HepG2 (cell line): ENCODE measurements at regions not wholly inside any gene's neighbourhood (a gene's known extent, or its start where the extent isn't known, plus 50 kb on each side); places are given as distances from the start of the nearest gene placed in this dataset.

Source experiments
- ATAC-seq: fragments of 200-7000 bp; cut with Tn5 transposase; 3 replicates; pipeline ENCODE4 v1.9.1; 2020; ENCODE audit warnings: mild to moderate bottlenecking, moderate library complexity
- BruUV-seq: library from RNA; stranded (reverse); fragments of 400-500 nt; replicated peaks from 2 replicates; lab custom pipeline; 2021; lab: Mats Ljungman, UMichigan
- CTCF ChIA-PET: fragments of 300-600 bp; formaldehyde crosslinking; extraction: SDS; loops from one replicate; lab custom pipeline; 2021; ENCODE audit warnings: low total read pairs, inconsistent platforms, low intra/inter-chr PET ratio; lab: Yijun Ruan, JAX
- POLR2A ChIA-PET: fragments of 350-600 bp; sonication (Branson Sonifier 250); formaldehyde crosslinking; loops from one replicate; lab custom pipeline; 2020; ENCODE audit warnings: antibody characterized with exemption, inconsistent platforms; lab: Yijun Ruan, JAX
- DNase-seq: peaks from one replicate; pipeline ENCODE4 v3.0.0-alpha.2; 2015; ENCODE audit warnings: low spot score
- FAIRE-seq: peaks from 3 replicates; lab custom pipeline; 2011; peaks lifted over from hg19 to GRCh38; lab: Jason Lieb, UNC
- H2AFZ ChIP-seq: one replicate; pipeline ENCODE4 v1.6.1; 2011; ENCODE audit warnings: low read length, inconsistent platforms
- H3K27ac ChIP-seq: fragments of 300-600 bp; 3 replicates; pipeline ENCODE4 v1.8.0; 2011; ENCODE audit warnings: mixed run types, mild to moderate bottlenecking, mixed read lengths, low read length, inconsistent platforms; ENCODE audit not compliant: insufficient read depth; ENCODE audit errors: extremely low read length
- H3K27me3 ChIP-seq, 2 experiments: fragments of 200-600 bp in 1 of 2; 2 replicates in 1 of 2; 3 replicates in 1 of 2; pipeline versions ENCODE4 v1.6.0 to v1.8.0; 2011; ENCODE audit warnings: low read length in 2 of 2, mild to moderate bottlenecking in 2 of 2, moderate library complexity in 2 of 2, inconsistent platforms in 1 of 2; ENCODE audit not compliant: insufficient read depth in 2 of 2, control insufficient read depth in 1 of 2
- H3K36me3 ChIP-seq, 2 experiments: fragments of 200-600 bp in 1 of 2; replicated peaks in 1 of 2; 2 replicates in 1 of 2; 3 replicates in 1 of 2; pipeline versions ENCODE4 v1.5.1 to v1.8.0; 2011; ENCODE audit warnings: low read length in 2 of 2, inconsistent platforms in 1 of 2; ENCODE audit not compliant: insufficient read depth in 2 of 2, control insufficient read depth in 1 of 2
- H3K4me1 ChIP-seq: 2 replicates; pipeline ENCODE4 v1.5.1; 2012; ENCODE audit warnings: low read length, inconsistent platforms; ENCODE audit not compliant: insufficient read depth
- H3K4me2 ChIP-seq: 2 replicates; pipeline ENCODE4 v1.6.0; 2011; ENCODE audit warnings: low read depth, low read length, inconsistent platforms
- H3K4me3 ChIP-seq, 3 experiments: fragments of 200-600 bp in 1 of 3; sonication (generic), shearing (Covaris generic) in 1 of 3; replicated peaks in 1 of 3; 2 replicates each; pipeline ENCODE4 v1.5.1; 2011 to 2016; ENCODE audit warnings: low read length in 3 of 3, inconsistent platforms in 2 of 3, low read depth in 2 of 3, mild to moderate bottlenecking in 2 of 3, control low read depth in 1 of 3, mixed read lengths in 1 of 3; ENCODE audit not compliant: insufficient read depth in 1 of 3
- H3K79me2 ChIP-seq: one replicate; pipeline ENCODE4 v1.6.1; 2011; ENCODE audit warnings: low read length, inconsistent platforms; ENCODE audit not compliant: insufficient read depth
- H3K9ac ChIP-seq: 2 replicates; pipeline ENCODE4 v1.6.0; 2011; ENCODE audit warnings: mild to moderate bottlenecking, low read depth, low read length, inconsistent platforms; ENCODE audit not compliant: insufficient read depth
- H3K9me3 ChIP-seq: 2 replicates; pipeline ENCODE4 v1.5.1; 2012; ENCODE audit warnings: mild to moderate bottlenecking, low read length
- H4K20me1 ChIP-seq: 2 replicates; pipeline ENCODE4 v1.6.0; 2011; ENCODE audit warnings: inconsistent platforms, mild to moderate bottlenecking, low read length, moderate library complexity; ENCODE audit not compliant: insufficient read depth
- CHCHD3 ChIP-seq: sonication (generic); formaldehyde crosslinking; IDR thresholded peaks from 2 replicates; pipeline ENCODE4 v1.8.0; 2022; ENCODE audit warnings: mild to moderate bottlenecking, missing genetic modification reagents, moderate library complexity
- CREBL2 ChIP-seq: sonication (generic); formaldehyde crosslinking; IDR thresholded peaks from 2 replicates; pipeline ENCODE4 v1.8.1; 2023; ENCODE audit warnings: missing genetic modification reagents, mild to moderate bottlenecking, borderline replicate concordance
- HHEX ChIP-seq: IDR thresholded peaks from 2 replicates; pipeline ENCODE4 v1.6.1; 2016; ENCODE audit warnings: control low read depth
- HMGXB3 ChIP-seq: sonication (generic); formaldehyde crosslinking; IDR thresholded peaks from 2 replicates; pipeline ENCODE4 v1.4.0; 2020; ENCODE audit warnings: missing genetic modification reagents, borderline replicate concordance
- KLF15 ChIP-seq: sonication (generic); formaldehyde crosslinking; IDR thresholded peaks from 2 replicates; pipeline ENCODE4 v1.8.1; 2023; ENCODE audit warnings: borderline replicate concordance, mild to moderate bottlenecking, inconsistent platforms, missing genetic modification reagents, mixed read lengths
- MAFG ChIP-seq: sonication (generic); formaldehyde crosslinking; IDR thresholded peaks from 2 replicates; pipeline ENCODE4 v1.5.1; 2020; ENCODE audit warnings: mild to moderate bottlenecking, missing genetic modification reagents
- PHF21A ChIP-seq: sonication (generic); formaldehyde crosslinking; IDR thresholded peaks from 2 replicates; pipeline ENCODE4 v1.5.0; 2020; ENCODE audit warnings: mild to moderate bottlenecking, missing genetic modification reagents
- ZFY ChIP-seq: sonication (generic); formaldehyde crosslinking; IDR thresholded peaks from 2 replicates; pipeline ENCODE4 v1.4.0; 2020; ENCODE audit warnings: missing genetic modification reagents
- ZNF382 ChIP-seq: sonication (generic); formaldehyde crosslinking; IDR thresholded peaks from 2 replicates; pipeline ENCODE4 v1.5.0; 2020; ENCODE audit warnings: missing genetic modification reagents, mild to moderate bottlenecking, borderline replicate concordance
- ZNF557 ChIP-seq: sonication (generic); formaldehyde crosslinking; IDR thresholded peaks from 2 replicates; pipeline ENCODE4 v1.4.0; 2020; ENCODE audit warnings: missing genetic modification reagents
- ZNF670 ChIP-seq: sonication (generic); formaldehyde crosslinking; IDR thresholded peaks from 2 replicates; pipeline ENCODE4 v1.8.0; 2022; ENCODE audit warnings: mild to moderate bottlenecking, missing genetic modification reagents, borderline replicate concordance
- WGBS: methylation state at CpG from one replicate; pipeline ENCODE4 v1.1.6; 2017; ENCODE audit warnings: low lambda C conversion rate; 5-methylcytosine and 5-hydroxymethylcytosine counted together
- in situ Hi-C: cut with HindIII; loops from 2 replicates; pipeline ENCODE4 v1.10.0; 2017; ENCODE audit warnings: low pct_unique_long_range_greater_than_20kb; ENCODE audit not compliant: extremely low pct_ligation_motif_present
- intact Hi-C: fragments of 100-400 bp; cut with micrococcal nuclease; formaldehyde crosslinking; loops from one replicate; pipeline ENCODE4 v1.10.0; 2022; ENCODE audit not compliant: unreplicated experiment
- TF ChIP-seq, protein P1 (sequence below): sonication (generic); formaldehyde crosslinking; IDR thresholded peaks from 2 replicates; pipeline ENCODE4 v1.5.0; 2020; ENCODE audit warnings: mild to moderate bottlenecking, missing genetic modification reagents
- TF ChIP-seq, protein P2 (sequence below): sonication (generic); formaldehyde crosslinking; IDR thresholded peaks from 2 replicates; pipeline ENCODE4 v1.9.0; 2022; ENCODE audit warnings: low read depth, missing genetic modification reagents
- TF ChIP-seq, protein P3 (sequence below): sonication (generic); formaldehyde crosslinking; conservative IDR thresholded peaks from 2 replicates; pipeline ENCODE4 v1.8.0; 2022; ENCODE audit warnings: missing genetic modification reagents

DNA sequence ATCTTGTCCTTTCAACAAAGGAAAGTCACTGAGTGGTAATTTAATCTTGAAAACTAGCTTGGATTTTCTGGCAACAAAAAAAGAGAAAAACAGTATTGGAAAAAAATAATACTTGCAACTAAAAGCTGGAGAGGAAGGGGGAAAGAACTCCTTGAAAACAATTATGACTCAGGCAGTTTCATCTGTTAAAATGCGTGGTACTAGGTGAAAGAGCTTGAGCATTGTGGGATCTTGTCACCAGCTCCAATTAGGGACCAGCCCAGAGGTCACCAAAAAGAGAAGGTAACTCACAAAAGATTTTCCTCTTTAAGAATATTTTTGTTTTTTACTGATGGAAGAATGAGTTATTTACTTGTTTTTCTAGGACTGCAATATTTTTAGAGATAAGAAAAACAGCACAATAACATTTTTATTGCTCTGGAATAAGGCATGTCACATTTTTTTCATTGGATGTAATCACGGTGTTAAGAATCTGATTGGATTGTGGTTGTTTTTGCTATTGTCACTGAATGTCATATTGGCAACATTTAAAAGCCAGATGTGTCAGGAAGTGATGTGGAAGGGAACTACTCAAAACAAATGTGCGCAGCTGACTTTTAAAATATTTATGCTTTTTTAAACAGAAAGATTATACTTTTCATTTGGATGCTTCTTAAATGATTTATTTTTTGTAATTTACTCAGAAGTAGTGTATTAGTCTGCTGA lies 78.5 kb upstream of the ADAMTS5 start:
- H3K79me2 ChIP-seq = no peaks in the 10 kb centered on the region
- peaks cover 95% of the 10 kb centered on the region for H3K9me3 ChIP-seq
- no peak overlapping the region for H3K4me2 ChIP-seq
- POLR2A ChIA-PET = no interaction called here
- no peak overlapping the region for H2AFZ ChIP-seq
- no peak for DNase-seq
- no peak overlapping the region for H3K4me3 ChIP-seq
- TF ChIP-seq, protein P1, sequence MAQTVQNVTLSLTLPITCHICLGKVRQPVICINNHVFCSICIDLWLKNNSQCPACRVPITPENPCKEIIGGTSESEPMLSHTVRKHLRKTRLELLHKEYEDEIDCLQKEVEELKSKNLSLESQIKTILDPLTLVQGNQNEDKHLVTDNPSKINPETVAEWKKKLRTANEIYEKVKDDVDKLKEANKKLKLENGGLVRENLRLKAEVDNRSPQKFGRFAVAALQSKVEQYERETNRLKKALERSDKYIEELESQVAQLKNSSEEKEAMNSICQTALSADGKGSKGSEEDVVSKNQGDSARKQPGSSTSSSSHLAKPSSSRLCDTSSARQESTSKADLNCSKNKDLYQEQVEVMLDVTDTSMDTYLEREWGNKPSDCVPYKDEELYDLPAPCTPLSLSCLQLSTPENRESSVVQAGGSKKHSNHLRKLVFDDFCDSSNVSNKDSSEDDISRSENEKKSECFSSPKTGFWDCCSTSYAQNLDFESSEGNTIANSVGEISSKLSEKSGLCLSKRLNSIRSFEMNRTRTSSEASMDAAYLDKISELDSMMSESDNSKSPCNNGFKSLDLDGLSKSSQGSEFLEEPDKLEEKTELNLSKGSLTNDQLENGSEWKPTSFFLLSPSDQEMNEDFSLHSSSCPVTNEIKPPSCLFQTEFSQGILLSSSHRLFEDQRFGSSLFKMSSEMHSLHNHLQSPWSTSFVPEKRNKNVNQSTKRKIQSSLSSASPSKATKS = no peak
- TF ChIP-seq CREBL2 (CRISPR knock-in tag) (no peak), KLF15 (CRISPR knock-in tag) (no peak), ZFY (CRISPR knock-in tag) (no peak), ZNF382 (no peak), CHCHD3 (no peak), ZNF557 (CRISPR knock-in tag) (no peak), MAFG (CRISPR knock-in tag) (no peak), PHF21A (CRISPR knock-in tag) (no peak), ZNF670 (CRISPR knock-in tag) (no peak), HHEX (CRISPR knock-in tag) (no peak), HMGXB3 (no peak)
- TF ChIP-seq, protein P2, sequence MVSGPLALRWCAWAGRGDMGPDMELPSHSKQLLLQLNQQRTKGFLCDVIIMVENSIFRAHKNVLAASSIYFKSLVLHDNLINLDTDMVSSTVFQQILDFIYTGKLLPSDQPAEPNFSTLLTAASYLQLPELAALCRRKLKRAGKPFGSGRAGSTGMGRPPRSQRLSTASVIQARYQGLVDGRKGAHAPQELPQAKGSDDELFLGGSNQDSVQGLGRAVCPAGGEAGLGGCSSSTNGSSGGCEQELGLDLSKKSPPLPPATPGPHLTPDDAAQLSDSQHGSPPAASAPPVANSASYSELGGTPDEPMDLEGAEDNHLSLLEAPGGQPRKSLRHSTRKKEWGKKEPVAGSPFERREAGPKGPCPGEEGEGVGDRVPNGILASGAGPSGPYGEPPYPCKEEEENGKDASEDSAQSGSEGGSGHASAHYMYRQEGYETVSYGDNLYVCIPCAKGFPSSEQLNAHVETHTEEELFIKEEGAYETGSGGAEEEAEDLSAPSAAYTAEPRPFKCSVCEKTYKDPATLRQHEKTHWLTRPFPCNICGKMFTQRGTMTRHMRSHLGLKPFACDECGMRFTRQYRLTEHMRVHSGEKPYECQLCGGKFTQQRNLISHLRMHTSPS (CRISPR knock-in tag) = no peak
- TF ChIP-seq, protein P3, sequence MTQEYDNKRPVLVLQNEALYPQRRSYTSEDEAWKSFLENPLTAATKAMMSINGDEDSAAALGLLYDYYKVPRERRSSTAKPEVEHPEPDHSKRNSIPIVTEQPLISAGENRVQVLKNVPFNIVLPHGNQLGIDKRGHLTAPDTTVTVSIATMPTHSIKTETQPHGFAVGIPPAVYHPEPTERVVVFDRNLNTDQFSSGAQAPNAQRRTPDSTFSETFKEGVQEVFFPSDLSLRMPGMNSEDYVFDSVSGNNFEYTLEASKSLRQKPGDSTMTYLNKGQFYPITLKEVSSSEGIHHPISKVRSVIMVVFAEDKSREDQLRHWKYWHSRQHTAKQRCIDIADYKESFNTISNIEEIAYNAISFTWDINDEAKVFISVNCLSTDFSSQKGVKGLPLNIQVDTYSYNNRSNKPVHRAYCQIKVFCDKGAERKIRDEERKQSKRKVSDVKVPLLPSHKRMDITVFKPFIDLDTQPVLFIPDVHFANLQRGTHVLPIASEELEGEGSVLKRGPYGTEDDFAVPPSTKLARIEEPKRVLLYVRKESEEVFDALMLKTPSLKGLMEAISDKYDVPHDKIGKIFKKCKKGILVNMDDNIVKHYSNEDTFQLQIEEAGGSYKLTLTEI (CRISPR knock-in tag) = no peak
- H3K27me3 ChIP-seq = no peaks in the 10 kb centered on the region
- no peak for FAIRE-seq
- H3K36me3 ChIP-seq = no peaks in the 10 kb centered on the region
- WGBS = 3% methylated on average over 3 of the region's 3 CpGs
- no peak overlapping the region for H3K27ac ChIP-seq
- CTCF ChIA-PET = no interaction called here
- intact Hi-C loops (no loop called here), in situ Hi-C loops (no loop called here)
- no peaks in the 10 kb centered on the region for H3K4me1 ChIP-seq
- no peak overlapping the region for H3K9ac ChIP-seq
- BruUV-seq = no TSS peak
- no peak for ATAC-seq
- no peaks in the 10 kb centered on the region for H4K20me1 ChIP-seq
